Spleen (tissue), 11 donors: ENCODE measurements at regions not wholly inside any gene's neighbourhood (a gene's known extent, or its start where the extent isn't known, plus 50 kb on each side); places are given as distances from the start of the nearest gene placed in this dataset.
"Not testable (repeated sequence)": the region's sequence is repeated elsewhere in the genome, so short reads cannot be mapped to it uniquely, and the experiment has no call there.

ENCODE experiments used
- DNase-seq: peaks from one replicate; pipeline ENCODE4 v3.0.0-alpha.2; 2020
- H3K27ac ChIP-seq, 8 donors: fragments of 200-600 bp; sonication (generic) in 7 of 8; 1 replicate in 4 of 8; 2 replicates in 4 of 8; pipeline versions ENCODE4 v1.5.0 to v1.8.0; 2016 to 2021; ENCODE audit warnings: inconsistent platforms in 4 of 8, mild to moderate bottlenecking in 4 of 8, moderate library complexity in 1 of 8
- H3K27me3 ChIP-seq, 7 donors: fragments of 200-600 bp; sonication (generic) in 6 of 7; replicated peaks in 1 of 7; 1 replicate in 4 of 7; 2 replicates in 3 of 7; pipeline versions ENCODE4 v1.5.0 to v1.8.0; 2016 to 2021; ENCODE audit warnings: inconsistent platforms in 3 of 7, mild to moderate bottlenecking in 1 of 7
- H3K36me3 ChIP-seq, 6 donors: fragments of 200-600 bp; sonication (generic) in 5 of 6; 1 replicate in 4 of 6; 2 replicates in 2 of 6; pipeline versions ENCODE4 v1.5.0 to v1.8.0; 2016 to 2021; ENCODE audit warnings: inconsistent platforms in 2 of 6
- H3K4me1 ChIP-seq, 6 donors: fragments of 200-600 bp; sonication (generic) in 5 of 6; 1 replicate in 3 of 6; 2 replicates in 3 of 6; pipeline versions ENCODE4 v1.5.0 to v1.8.0; 2016 to 2021; ENCODE audit warnings: inconsistent platforms in 3 of 6
- H3K4me3 ChIP-seq, 8 donors: fragments of 200-600 bp; sonication (generic) in 7 of 8; 1 replicate in 4 of 8; 2 replicates in 4 of 8; pipeline versions ENCODE4 v1.5.0 to v1.8.0; 2016 to 2021; ENCODE audit warnings: inconsistent platforms in 4 of 8, mild to moderate bottlenecking in 4 of 8, moderate library complexity in 2 of 8
- H3K9me3 ChIP-seq, 8 donors: fragments of 200-600 bp; sonication (generic) in 7 of 8; 1 replicate in 4 of 8; 2 replicates in 4 of 8; pipeline versions ENCODE4 v1.5.0 to v1.8.0; 2016 to 2021; ENCODE audit warnings: inconsistent platforms in 4 of 8
- POLR2A ChIP-seq, 3 donors: fragments of 450-650 bp; IDR thresholded peaks; one replicate each; pipeline ENCODE4 v1.5.1; 2017; ENCODE audit warnings: antibody characterized with exemption in 3 of 3, mild to moderate bottlenecking in 1 of 3
- POLR2AphosphoS5 ChIP-seq, 3 donors: sonication (generic); formaldehyde crosslinking; IDR thresholded peaks; one replicate each; pipeline ENCODE4 v1.5.1; 2017; ENCODE audit warnings: antibody characterized with exemption in 3 of 3
- WGBS, 5 donors: extraction: QIAGEN DNeasy Blood & Tissue Kit in 3 of 5; methylation state at CpG; one replicate each; pipeline versions ENCODE4 v1.1.5 to v1.1.7; 2013 to 2018; 5-methylcytosine and 5-hydroxymethylcytosine counted together
- intact Hi-C: fragments of 100-400 bp; cut with DNase I; formaldehyde crosslinking; loops from one replicate; pipeline ENCODE4 v1.15.0; 2023; ENCODE audit warnings: low total_unique reads
- TF ChIP-seq, protein P1 (sequence below), 11 experiments: fragments of 200-600 bp in 7 of 11; fragments of 450-650 bp in 4 of 11; sonication (generic) in 4 of 11; IDR thresholded peaks in 8 of 11; conservative IDR thresholded peaks in 3 of 11; 1 replicate in 7 of 11; 2 replicates in 4 of 11; pipeline versions ENCODE4 v1.4.0 to v1.8.0; 2016 to 2021; ENCODE audit warnings: antibody characterized with exemption in 11 of 11, inconsistent platforms in 4 of 11, mild to moderate bottlenecking in 1 of 11
- donor health status: healthy with polysubstance abuse.
- donor health status: DM: no; HTN: no; CAD: no; lungs with moderate emphysema.
- donor health status: DM: no; HTN: no; CAD: no.
- donor health status: Bipolar disorder and iron deficiency.
- donor health status: healthy.
- donor health status: DM: no; HTN: no; CAD: no.
- donor health status: DM: yes; HTN: yes; CAD: no.

DNA sequence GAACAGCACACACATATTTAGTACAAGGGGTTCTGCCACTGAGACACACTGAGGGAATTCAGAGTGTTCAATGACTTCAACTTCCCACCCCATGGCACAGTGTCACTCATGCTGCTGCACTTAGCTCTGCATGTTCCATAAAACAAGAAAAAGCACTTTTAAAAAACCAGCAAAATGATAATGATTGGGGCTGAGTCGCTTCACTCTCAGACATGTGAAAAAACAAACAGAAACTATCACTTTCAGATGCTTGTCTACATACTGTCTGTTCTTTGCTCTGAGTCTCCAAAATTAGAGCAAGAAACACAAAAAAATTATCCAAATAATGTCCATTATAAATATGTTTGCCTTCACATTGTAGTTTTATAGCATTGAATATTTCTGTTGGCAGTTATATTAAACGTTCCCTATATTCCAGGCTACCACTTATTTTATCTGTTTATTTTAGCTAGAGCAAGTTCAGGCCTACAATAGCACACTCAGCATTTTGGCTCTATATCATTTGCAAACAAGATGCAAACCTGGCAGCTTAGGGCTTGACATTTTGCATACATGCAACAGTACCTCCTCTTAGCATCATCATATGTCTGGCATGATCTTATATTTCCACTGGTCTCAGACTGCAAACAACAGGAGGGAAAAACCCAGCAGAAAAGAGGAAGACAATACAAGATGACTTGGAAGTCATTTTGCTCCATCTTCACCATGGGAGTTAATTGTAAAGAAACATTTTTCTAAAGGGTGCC, 398.8 kb downstream of the HACE1 start:
- Histone ChIP-seq H3K36me3 (no peaks in the 10 kb centered on the region), H3K27ac (no peak overlapping the region), H3K4me3 (no peak overlapping the region), H3K4me1 (no peaks in the 10 kb centered on the region), H3K9me3 (no peaks in the 10 kb centered on the region), H3K27me3 (no peaks in the 10 kb centered on the region)
- TF ChIP-seq, protein P1, sequence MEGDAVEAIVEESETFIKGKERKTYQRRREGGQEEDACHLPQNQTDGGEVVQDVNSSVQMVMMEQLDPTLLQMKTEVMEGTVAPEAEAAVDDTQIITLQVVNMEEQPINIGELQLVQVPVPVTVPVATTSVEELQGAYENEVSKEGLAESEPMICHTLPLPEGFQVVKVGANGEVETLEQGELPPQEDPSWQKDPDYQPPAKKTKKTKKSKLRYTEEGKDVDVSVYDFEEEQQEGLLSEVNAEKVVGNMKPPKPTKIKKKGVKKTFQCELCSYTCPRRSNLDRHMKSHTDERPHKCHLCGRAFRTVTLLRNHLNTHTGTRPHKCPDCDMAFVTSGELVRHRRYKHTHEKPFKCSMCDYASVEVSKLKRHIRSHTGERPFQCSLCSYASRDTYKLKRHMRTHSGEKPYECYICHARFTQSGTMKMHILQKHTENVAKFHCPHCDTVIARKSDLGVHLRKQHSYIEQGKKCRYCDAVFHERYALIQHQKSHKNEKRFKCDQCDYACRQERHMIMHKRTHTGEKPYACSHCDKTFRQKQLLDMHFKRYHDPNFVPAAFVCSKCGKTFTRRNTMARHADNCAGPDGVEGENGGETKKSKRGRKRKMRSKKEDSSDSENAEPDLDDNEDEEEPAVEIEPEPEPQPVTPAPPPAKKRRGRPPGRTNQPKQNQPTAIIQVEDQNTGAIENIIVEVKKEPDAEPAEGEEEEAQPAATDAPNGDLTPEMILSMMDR (IDR thresholded peaks at IDR 0.05 in 8 of 11, conservative IDR thresholded peaks at IDR 0.05 in 3 of 11) = no peak
- TF ChIP-seq POLR2A (IDR thresholded peaks at IDR 0.05) (no peak), POLR2AphosphoS5 (IDR thresholded peaks at IDR 0.05) (no peak)
- no peak for DNase-seq
- 59 to 81% (median 74%) methylated on average over 2 of the region's 2 CpGs for WGBS, 5 donors
- intact Hi-C loops = no loop called here

DNA sequence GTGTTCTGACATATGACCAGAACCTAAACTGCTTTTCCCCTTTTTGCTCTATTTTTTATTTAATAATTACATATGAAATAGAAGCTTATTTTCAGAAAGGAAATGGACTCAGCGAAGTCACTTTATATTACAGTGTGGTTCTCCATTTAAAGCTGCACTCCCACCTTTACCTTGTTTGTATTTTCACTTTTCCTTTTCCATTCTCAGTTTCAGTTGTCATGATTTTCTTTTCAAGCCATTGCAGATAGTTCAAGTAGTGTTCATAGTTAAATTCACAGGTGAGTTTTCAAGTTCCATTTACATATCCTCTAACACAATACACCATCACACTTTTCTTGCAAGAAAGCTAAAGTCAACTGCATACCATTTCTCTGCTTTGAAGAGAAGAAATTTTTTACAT, 400.2 kb downstream of the HACE1 start:
- DNase-seq = no peak
- no peaks in the 10 kb centered on the region for H3K4me1 ChIP-seq
- 67 to 93% (median 74%) methylated on average over 1 of the region's 1 CpG for WGBS, 5 donors
- intact Hi-C loops = no loop called here
- H3K9me3 ChIP-seq = no peaks in the 10 kb centered on the region
- no peaks in the 10 kb centered on the region for H3K27me3 ChIP-seq
- TF ChIP-seq POLR2A (IDR thresholded peaks at IDR 0.05) (no peak), POLR2AphosphoS5 (IDR thresholded peaks at IDR 0.05) (no peak)
- TF ChIP-seq, protein P1 (IDR thresholded peaks at IDR 0.05 in 8 of 11, conservative IDR thresholded peaks at IDR 0.05 in 3 of 11) = no peak
- H3K4me3 ChIP-seq = no peak overlapping the region
- no peak overlapping the region for H3K27ac ChIP-seq
- H3K36me3 ChIP-seq = no peaks in the 10 kb centered on the region

DNA sequence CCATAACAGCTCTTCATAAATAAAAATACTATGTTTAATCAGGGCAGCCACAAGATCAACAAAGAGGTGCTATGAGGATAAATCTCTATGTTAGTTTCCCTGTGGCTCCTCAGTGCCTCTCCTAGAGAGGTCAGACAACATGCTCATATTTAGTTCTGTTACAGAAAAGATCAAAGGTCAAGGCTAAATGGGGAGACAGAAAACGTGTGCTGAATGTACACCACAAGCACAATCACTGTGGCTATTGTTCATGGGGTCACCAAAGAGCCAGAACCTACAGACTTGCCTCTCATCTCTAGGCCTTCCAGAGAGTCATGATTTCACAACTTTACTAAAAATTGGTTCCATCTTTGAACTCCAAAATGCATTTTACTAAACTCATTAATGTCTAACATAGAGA, 409.8 kb downstream of the HACE1 start:
- Histone ChIP-seq H3K27ac (no peak overlapping the region), H3K36me3 (no peaks in the 10 kb centered on the region), H3K27me3 (no peaks in the 10 kb centered on the region), H3K9me3 (peaks cover 0 to 11% (median 0%) of the 10 kb centered on the region in 8 donors), H3K4me1 (no peaks in the 10 kb centered on the region), H3K4me3 (no peak overlapping the region)
- DNase-seq = no peak
- intact Hi-C loops = no loop called here
- TF ChIP-seq, protein P1 (IDR thresholded peaks at IDR 0.05 in 8 of 11, conservative IDR thresholded peaks at IDR 0.05 in 3 of 11) = no peak
- TF ChIP-seq POLR2AphosphoS5 (IDR thresholded peaks at IDR 0.05) = no peak
- TF ChIP-seq POLR2A (IDR thresholded peaks at IDR 0.05) = no peak
- WGBS, 5 donors = 24 to 70% (median 39%) methylated on average over 1 of the region's 1 CpG

DNA sequence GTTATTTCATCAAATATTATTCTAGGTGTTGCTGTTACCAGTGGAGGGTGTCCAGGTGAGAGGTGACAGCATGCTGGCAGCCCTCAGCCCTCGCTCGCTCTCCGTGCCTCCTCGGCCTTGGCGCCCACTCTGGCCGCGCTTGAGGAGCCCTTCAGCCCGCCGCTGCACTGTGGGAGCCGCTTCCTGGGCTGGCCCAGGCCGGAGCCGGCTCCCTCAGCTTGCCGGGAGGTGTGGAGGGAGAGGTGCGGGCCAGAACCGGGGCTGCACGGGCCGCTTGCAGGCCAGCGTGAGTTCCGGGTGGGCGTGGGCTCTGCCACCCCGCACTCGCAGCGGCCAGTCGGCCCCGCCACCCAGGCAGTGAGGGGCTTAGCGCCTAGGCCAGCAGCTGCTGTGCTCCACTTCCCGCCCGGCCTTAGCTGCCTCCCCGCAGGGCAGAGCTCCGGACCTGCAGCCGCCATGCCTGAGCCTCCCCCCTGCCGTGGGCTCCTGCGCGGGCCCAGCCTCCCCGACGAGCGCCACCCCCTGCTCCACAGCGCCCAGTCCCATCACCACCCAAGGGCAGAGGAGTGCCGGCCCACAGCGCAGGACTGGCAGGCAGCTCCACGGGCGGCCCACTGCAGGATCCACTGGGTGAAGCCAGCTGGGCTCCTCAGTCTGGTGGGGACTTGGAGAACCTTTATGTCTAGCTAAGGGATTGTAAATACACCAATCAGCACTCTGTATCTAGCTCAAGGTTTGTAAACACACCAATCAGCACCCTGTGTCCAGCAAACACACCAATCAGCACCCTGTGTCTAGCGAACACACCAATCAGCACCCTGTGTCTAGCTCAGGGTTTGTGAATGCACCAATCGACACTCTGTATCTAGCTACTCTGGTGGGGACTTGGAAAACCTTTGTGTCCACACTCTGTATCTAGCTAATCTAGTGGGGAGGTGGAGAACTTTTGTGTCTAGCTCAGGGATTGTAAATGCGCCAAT, 413.3 kb downstream of the HACE1 start:
- H3K4me3 ChIP-seq, H3K27me3 ChIP-seq, H3K4me1 ChIP-seq, H3K27ac ChIP-seq, intact Hi-C loops, H3K36me3 ChIP-seq: not testable (repeated sequence)
- DNase-seq = peak; percentile 70
- 93 to 95% (median 94%) methylated on average over 30 to 45 of the region's 45 CpGs for WGBS, 5 donors
- peaks cover 0 to 11% (median 0%) of the 10 kb centered on the region in 8 donors for H3K9me3 ChIP-seq
